Chondrocyte (in vitro differentiated cells): ENCODE measurements at regions not wholly inside any gene's neighbourhood (a gene's known extent, or its start where the extent isn't known, plus 50 kb on each side); places are given as distances from the start of the nearest gene placed in this dataset.

Source experiments
- DNase-seq: peaks from one replicate; pipeline ENCODE4 v3.0.0; 2021; ENCODE audit warnings: mixed read lengths, low spot score
- H3K27ac Mint-ChIP-seq: one replicate; pipeline ENCODE4 v1.8.0; 2021; ENCODE audit warnings: mild to moderate bottlenecking, moderate library complexity, mixed read lengths; ENCODE audit not compliant: unreplicated experiment
- H3K27me3 Mint-ChIP-seq: 2 replicates; pipeline ENCODE4 v1.8.0; 2021; ENCODE audit warnings: low read depth, mixed read lengths
- H3K36me3 Mint-ChIP-seq: 2 replicates; pipeline ENCODE4 v1.8.0; 2021; ENCODE audit warnings: low read depth, mixed read lengths
- H3K4me1 Mint-ChIP-seq: 2 replicates; pipeline ENCODE4 v1.8.0; 2021; ENCODE audit warnings: low read depth, mild to moderate bottlenecking, mixed read lengths
- H3K4me3 Mint-ChIP-seq: one replicate; pipeline ENCODE4 v1.8.0; 2021; ENCODE audit warnings: mild to moderate bottlenecking, moderate library complexity, mixed read lengths; ENCODE audit not compliant: unreplicated experiment
- H3K9me3 Mint-ChIP-seq: 2 replicates; pipeline ENCODE4 v1.8.0; 2021; ENCODE audit warnings: low read depth, mixed read lengths
- CTCF ChIP-seq: fragments of 200-600 bp; sonication (generic); IDR thresholded peaks from 2 replicates; pipeline ENCODE4 v1.5.0; 2021; ENCODE audit warnings: antibody characterized with exemption, mild to moderate bottlenecking, moderate library complexity

GRCh38 chr22:47465222-47465621 lies 702.8 kb downstream of the TBC1D22A start:
- Mint-ChIP-seq H3K27ac (no peak overlapping the region), H3K27me3 (no peaks in the 10 kb centered on the region), H3K9me3 (peaks cover 50% of the 10 kb centered on the region), H3K4me3 (no peak overlapping the region), H3K36me3 (no peaks in the 10 kb centered on the region), H3K4me1 (no peaks in the 10 kb centered on the region)
- no peak for DNase-seq
- no peak for TF ChIP-seq CTCF

GRCh38 chr22:47463220-47463619 lies 700.8 kb downstream of the TBC1D22A start:
- Mint-ChIP-seq H3K36me3 (no peaks in the 10 kb centered on the region), H3K27me3 (no peaks in the 10 kb centered on the region), H3K4me1 (no peaks in the 10 kb centered on the region), H3K9me3 (peaks cover 42% of the 10 kb centered on the region), H3K4me3 (no peak overlapping the region), H3K27ac (no peak overlapping the region)
- TF ChIP-seq CTCF = no peak
- no peak for DNase-seq

GRCh38 chr22:47460861-47461260 lies 698.4 kb downstream of the TBC1D22A start:
- Mint-ChIP-seq H3K36me3 (no peaks in the 10 kb centered on the region), H3K4me3 (no peak overlapping the region), H3K27ac (no peak overlapping the region), H3K27me3 (no peaks in the 10 kb centered on the region), H3K4me1 (no peaks in the 10 kb centered on the region), H3K9me3 (peaks cover 22% of the 10 kb centered on the region)
- no peak for TF ChIP-seq CTCF
- DNase-seq = no peak

- Mint-ChIP-seq H3K4me1 (no peaks in the 10 kb centered on the region), H3K27ac (no peak overlapping the region), H3K27me3 (no peaks in the 10 kb centered on the region), H3K36me3 (no peaks in the 10 kb centered on the region), H3K4me3 (no peak overlapping the region), H3K9me3 (peaks cover 25% of the 10 kb centered on the region)
- DNase-seq = no peak
- TF ChIP-seq CTCF = no peak
Measured at GRCh38 chr22:47460176-47460575, 697.7 kb downstream of the TBC1D22A start.

GRCh38 chr22:47458348-47458747 lies 695.9 kb downstream of the TBC1D22A start:
- Mint-ChIP-seq H3K27ac (no peak overlapping the region), H3K4me3 (no peak overlapping the region), H3K4me1 (no peaks in the 10 kb centered on the region), H3K27me3 (no peaks in the 10 kb centered on the region), H3K9me3 (peaks cover 31% of the 10 kb centered on the region), H3K36me3 (peaks cover 5% of the 10 kb centered on the region)
- DNase-seq = no peak
- TF ChIP-seq CTCF = no peak
